Inflammatory macrophage treated with lipopolysaccharide for 1 hour (primary cell): ENCODE measurements at regions not wholly inside any gene's neighbourhood (a gene's known extent, or its start where the extent isn't known, plus 50 kb on each side); places are given as distances from the start of the nearest gene placed in this dataset.
"Not testable (repeated sequence)": the region's sequence is repeated elsewhere in the genome, so short reads cannot be mapped to it uniquely, and the experiment has no call there.

Experiments used
- DNase-seq, 2 donors: peaks; one replicate each; pipeline ENCODE4 v3.0.0-alpha.2; 2020 to 2022

- DNase-seq: no peak
Measured at GRCh38 chr21:31449921-31450535, 106.0 kb upstream of the TIAM1 start.

- DNase-seq: peak; percentile 16 to 25
Measured at GRCh38 chr21:31448496-31448895, 104.4 kb upstream of the TIAM1 start.

GRCh38 chr21:31447505-31447904 is 103.4 kb upstream of the TIAM1 start:
- DNase-seq: no peak

- DNase-seq: peak; percentile 14 to 24
Measured at GRCh38 chr21:31446226-31446855, 102.3 kb upstream of the TIAM1 start.

- peak; percentile 16 to 26 for DNase-seq
Measured at GRCh38 chr21:31445137-31445536, 101.1 kb upstream of the TIAM1 start.

- peak; percentile 52 to 68 for DNase-seq
Measured at GRCh38 chr21:31443736-31444521, 99.9 kb upstream of the TIAM1 start.

- peak in 1 of 2 donors; percentile 27 for DNase-seq
Measured at GRCh38 chr21:31442339-31442738, 98.3 kb upstream of the TIAM1 start.

- DNase-seq: no peak
Measured at GRCh38 chr21:31429506-31429905, 85.4 kb upstream of the TIAM1 start.

GRCh38 chr21:31426235-31426797 is 82.3 kb upstream of the TIAM1 start:
- DNase-seq: no peak

GRCh38 chr21:31425138-31425537 is 81.1 kb upstream of the TIAM1 start:
- DNase-seq: no peak

- no peak for DNase-seq
Measured at GRCh38 chr21:31424058-31424457, 80.0 kb upstream of the TIAM1 start.

- DNase-seq: no peak
Measured at GRCh38 chr21:31420988-31421387, 76.9 kb upstream of the TIAM1 start.

- no peak for DNase-seq
Measured at GRCh38 chr21:31420354-31420753, 76.3 kb upstream of the TIAM1 start.

GRCh38 chr21:31418377-31419001 is 74.4 kb upstream of the TIAM1 start:
- no peak for DNase-seq

- not testable (repeated sequence) for DNase-seq
Measured at GRCh38 chr21:31417214-31417613, 73.2 kb upstream of the TIAM1 start.

- DNase-seq: no peak
Measured at GRCh38 chr21:31416465-31416864, 72.4 kb upstream of the TIAM1 start.

- no peak for DNase-seq
Measured at GRCh38 chr21:31414263-31415000, 70.4 kb upstream of the TIAM1 start.

- DNase-seq: no peak
Measured at GRCh38 chr21:31413698-31414097, 69.6 kb upstream of the TIAM1 start.

GRCh38 chr21:31410499-31411131 is 66.6 kb upstream of the TIAM1 start:
- DNase-seq: peak; percentile 27 to 54

GRCh38 chr21:31409831-31410487 is 65.9 kb upstream of the TIAM1 start:
- DNase-seq: no peak
